Calu3 (cell line): ENCODE measurements at regions not wholly inside any gene's neighbourhood (a gene's known extent, or its start where the extent isn't known, plus 50 kb on each side); places are given as distances from the start of the nearest gene placed in this dataset.
A peak's percentile ranks its signal among the peaks of the same experiment; 100 is the strongest.

ENCODE experiments used
- BruUV-seq: library from RNA; stranded (reverse); fragments of 400-500 nt; replicated peaks from 2 replicates; lab custom pipeline; 2021; lab: Mats Ljungman, UMichigan
- CTCF ChIA-PET: fragments of 300-600 bp; sonication (Branson Sonifier 250); formaldehyde crosslinking; loops from one replicate; lab custom pipeline; 2022; ENCODE audit warnings: antibody characterized with exemption; lab: Charles Lee
- DNase-seq: peaks from one replicate; pipeline ENCODE4 v3.0.0; 2022
- H3K27ac Mint-ChIP-seq: one replicate; pipeline ENCODE4 v1.8.0; 2022; ENCODE audit warnings: mixed read lengths; ENCODE audit not compliant: unreplicated experiment
- H3K27me3 Mint-ChIP-seq: one replicate; pipeline ENCODE4 v1.8.0; 2022; ENCODE audit warnings: mixed read lengths; ENCODE audit not compliant: unreplicated experiment
- H3K36me3 Mint-ChIP-seq: one replicate; pipeline ENCODE4 v1.8.0; 2022; ENCODE audit warnings: mild to moderate bottlenecking, moderate library complexity, mixed read lengths; ENCODE audit not compliant: insufficient read depth, unreplicated experiment
- H3K4me1 Mint-ChIP-seq: one replicate; pipeline ENCODE4 v1.8.0; 2022; ENCODE audit warnings: mild to moderate bottlenecking, low read depth, mixed read lengths; ENCODE audit not compliant: unreplicated experiment
- H3K4me3 Mint-ChIP-seq: one replicate; pipeline ENCODE4 v1.8.0; 2022; ENCODE audit warnings: mild to moderate bottlenecking, low read depth, moderate library complexity, mixed read lengths; ENCODE audit not compliant: unreplicated experiment
- H3K9me3 Mint-ChIP-seq: one replicate; pipeline ENCODE4 v1.8.0; 2022; ENCODE audit warnings: low read depth, mixed read lengths; ENCODE audit not compliant: unreplicated experiment
- intact Hi-C: fragments of 100-400 bp; cut with micrococcal nuclease; formaldehyde crosslinking; loops from one replicate; pipeline ENCODE4 v1.10.0; 2022; ENCODE audit not compliant: unreplicated experiment
- TF ChIP-seq, protein P1 (sequence below): fragments of 200-600 bp; IDR thresholded peaks from one replicate; pipeline ENCODE4 v1.8.0; 2022; ENCODE audit warnings: antibody characterized with exemption; ENCODE audit not compliant: unreplicated experiment

DNA sequence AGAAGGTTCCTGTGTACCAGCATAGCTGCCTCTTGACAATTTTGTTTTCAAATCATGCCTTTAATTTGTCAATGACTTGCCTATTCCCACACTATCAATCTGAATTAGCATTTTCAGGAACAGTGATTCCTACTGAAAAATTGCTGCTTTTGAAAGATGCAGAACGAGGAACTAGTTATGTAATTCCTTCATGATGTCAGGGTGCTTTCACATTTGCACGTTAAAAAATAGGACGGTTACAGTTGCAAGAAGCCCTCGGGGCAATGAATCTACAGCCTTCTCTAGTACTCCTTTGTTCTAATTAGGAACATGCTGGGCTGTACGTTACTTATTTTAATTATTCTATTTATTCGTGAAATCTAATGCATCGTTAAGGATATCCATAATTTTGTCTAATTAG is 253.9 kb downstream of the OTUD1 start:
- no peak overlapping the region for H3K27ac Mint-ChIP-seq
- H3K36me3 Mint-ChIP-seq, result no peaks in the 10 kb centered on the region
- no peak for DNase-seq
- no peak overlapping the region for H3K4me3 Mint-ChIP-seq
- H3K9me3 Mint-ChIP-seq, result no peaks in the 10 kb centered on the region
- BruUV-seq, result no TSS peak
- intact Hi-C loops, result no loop called here
- CTCF ChIA-PET, result no interaction called here
- TF ChIP-seq, protein P1, sequence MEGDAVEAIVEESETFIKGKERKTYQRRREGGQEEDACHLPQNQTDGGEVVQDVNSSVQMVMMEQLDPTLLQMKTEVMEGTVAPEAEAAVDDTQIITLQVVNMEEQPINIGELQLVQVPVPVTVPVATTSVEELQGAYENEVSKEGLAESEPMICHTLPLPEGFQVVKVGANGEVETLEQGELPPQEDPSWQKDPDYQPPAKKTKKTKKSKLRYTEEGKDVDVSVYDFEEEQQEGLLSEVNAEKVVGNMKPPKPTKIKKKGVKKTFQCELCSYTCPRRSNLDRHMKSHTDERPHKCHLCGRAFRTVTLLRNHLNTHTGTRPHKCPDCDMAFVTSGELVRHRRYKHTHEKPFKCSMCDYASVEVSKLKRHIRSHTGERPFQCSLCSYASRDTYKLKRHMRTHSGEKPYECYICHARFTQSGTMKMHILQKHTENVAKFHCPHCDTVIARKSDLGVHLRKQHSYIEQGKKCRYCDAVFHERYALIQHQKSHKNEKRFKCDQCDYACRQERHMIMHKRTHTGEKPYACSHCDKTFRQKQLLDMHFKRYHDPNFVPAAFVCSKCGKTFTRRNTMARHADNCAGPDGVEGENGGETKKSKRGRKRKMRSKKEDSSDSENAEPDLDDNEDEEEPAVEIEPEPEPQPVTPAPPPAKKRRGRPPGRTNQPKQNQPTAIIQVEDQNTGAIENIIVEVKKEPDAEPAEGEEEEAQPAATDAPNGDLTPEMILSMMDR, result no peak
- peaks cover 93% of the 10 kb centered on the region for H3K27me3 Mint-ChIP-seq
- peaks cover 8% of the 10 kb centered on the region for H3K4me1 Mint-ChIP-seq

- CTCF ChIA-PET, result no interaction called here
- BruUV-seq, result no TSS peak
- no peak overlapping the region for H3K27ac Mint-ChIP-seq
- no peak overlapping the region for H3K4me3 Mint-ChIP-seq
- DNase-seq, result peak; percentile 25
- no peaks in the 10 kb centered on the region for H3K9me3 Mint-ChIP-seq
- TF ChIP-seq, protein P1, result no peak
- H3K36me3 Mint-ChIP-seq, result no peaks in the 10 kb centered on the region
- H3K4me1 Mint-ChIP-seq, result peaks cover 8% of the 10 kb centered on the region
- peaks cover 88% of the 10 kb centered on the region for H3K27me3 Mint-ChIP-seq
- intact Hi-C loops, result no loop called here
These were observed 254.6 kb downstream of the OTUD1 start for GRCh38 chr10:23693501-23693901.

GRCh38 chr10:23693925-23694324 is 255.1 kb downstream of the OTUD1 start:
- Mint-ChIP-seq H3K4me3 (peak overlapping the region; percentile 72), H3K27me3 (peaks cover 88% of the 10 kb centered on the region), H3K36me3 (no peaks in the 10 kb centered on the region), H3K27ac (no peak overlapping the region), H3K9me3 (no peaks in the 10 kb centered on the region), H3K4me1 (peaks cover 8% of the 10 kb centered on the region)
- intact Hi-C loops, result no loop called here
- TF ChIP-seq, protein P1, result no peak
- no TSS peak for BruUV-seq
- CTCF ChIA-PET, result no interaction called here
- no peak for DNase-seq

DNA sequence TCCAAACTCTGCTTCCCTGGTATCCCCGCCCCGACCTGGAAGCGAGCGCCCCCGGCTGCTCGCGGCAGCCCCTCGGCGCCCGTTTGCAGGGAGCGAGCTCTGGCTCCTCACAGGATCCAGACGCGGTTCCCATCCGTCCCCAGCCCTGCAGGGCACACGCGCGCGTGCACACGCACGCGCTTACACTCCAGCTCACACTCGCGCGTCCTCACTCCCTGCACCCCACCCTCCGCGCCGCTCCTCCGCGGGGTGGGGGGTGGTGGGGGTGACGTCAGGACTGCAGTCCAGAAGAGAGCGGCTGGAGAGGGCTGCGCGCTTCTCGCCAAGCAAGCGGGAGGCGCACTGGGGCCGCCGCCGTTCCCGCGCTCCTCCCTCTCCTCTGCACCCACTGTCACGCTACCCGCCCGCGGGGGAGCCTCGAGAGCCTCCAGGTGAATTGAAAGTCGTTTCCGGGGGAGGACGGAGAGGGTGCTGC is 255.6 kb downstream of the OTUD1 start:
- Mint-ChIP-seq H3K4me1 (peaks cover 8% of the 10 kb centered on the region), H3K27me3 (peaks cover 88% of the 10 kb centered on the region), H3K4me3 (peak overlapping the region; percentile 72), H3K9me3 (no peaks in the 10 kb centered on the region), H3K36me3 (no peaks in the 10 kb centered on the region), H3K27ac (no peak overlapping the region)
- no TSS peak for BruUV-seq
- no peak for DNase-seq
- CTCF ChIA-PET, result no interaction called here
- TF ChIP-seq, protein P1, result no peak
- intact Hi-C loops, result no loop called here
